Esophagus muscularis mucosa (tissue), 4 donors: ENCODE measurements at regions not wholly inside any gene's neighbourhood (a gene's known extent, or its start where the extent isn't known, plus 50 kb on each side); places are given as distances from the start of the nearest gene placed in this dataset.

Experiments used
- CTCF ChIP-seq, 3 experiments: fragments of 200-600 bp in 2 of 3; fragments of 450-650 bp in 1 of 3; sonication (generic) in 2 of 3; IDR thresholded peaks; one replicate each; pipeline ENCODE4 v1.5.1; 2017 to 2019; ENCODE audit warnings: antibody characterized with exemption in 3 of 3, mild to moderate bottlenecking in 2 of 3, moderate library complexity in 1 of 3
- EP300 ChIP-seq: sonication (generic); formaldehyde crosslinking; IDR thresholded peaks from one replicate; pipeline ENCODE4 v1.6.1; 2017; ENCODE audit warnings: antibody characterized with exemption
- POLR2A ChIP-seq: fragments of 450-650 bp; IDR thresholded peaks from one replicate; pipeline ENCODE4 v1.6.1; 2017; ENCODE audit warnings: antibody characterized with exemption, moderate library complexity, mild to moderate bottlenecking, low read depth
- POLR2AphosphoS5 ChIP-seq, 2 donors: sonication (generic); formaldehyde crosslinking; IDR thresholded peaks; one replicate each; pipeline ENCODE4 v1.6.1; 2017; ENCODE audit warnings: antibody characterized with exemption in 2 of 2

- TF ChIP-seq CTCF (IDR thresholded peaks at IDR 0.05) (no peak), POLR2A (no peak), EP300 (no peak), POLR2AphosphoS5 (IDR thresholded peaks at IDR 0.05) (no peak)
Measured at GRCh38 chr5:61279725-61280124, 52.3 kb upstream of the ZSWIM6 start.
